ENCODE measurements at regions not wholly inside any gene's neighbourhood (a gene's known extent, or its start where the extent isn't known, plus 50 kb on each side); places are given as distances from the start of the nearest gene placed in this dataset.

DNA sequence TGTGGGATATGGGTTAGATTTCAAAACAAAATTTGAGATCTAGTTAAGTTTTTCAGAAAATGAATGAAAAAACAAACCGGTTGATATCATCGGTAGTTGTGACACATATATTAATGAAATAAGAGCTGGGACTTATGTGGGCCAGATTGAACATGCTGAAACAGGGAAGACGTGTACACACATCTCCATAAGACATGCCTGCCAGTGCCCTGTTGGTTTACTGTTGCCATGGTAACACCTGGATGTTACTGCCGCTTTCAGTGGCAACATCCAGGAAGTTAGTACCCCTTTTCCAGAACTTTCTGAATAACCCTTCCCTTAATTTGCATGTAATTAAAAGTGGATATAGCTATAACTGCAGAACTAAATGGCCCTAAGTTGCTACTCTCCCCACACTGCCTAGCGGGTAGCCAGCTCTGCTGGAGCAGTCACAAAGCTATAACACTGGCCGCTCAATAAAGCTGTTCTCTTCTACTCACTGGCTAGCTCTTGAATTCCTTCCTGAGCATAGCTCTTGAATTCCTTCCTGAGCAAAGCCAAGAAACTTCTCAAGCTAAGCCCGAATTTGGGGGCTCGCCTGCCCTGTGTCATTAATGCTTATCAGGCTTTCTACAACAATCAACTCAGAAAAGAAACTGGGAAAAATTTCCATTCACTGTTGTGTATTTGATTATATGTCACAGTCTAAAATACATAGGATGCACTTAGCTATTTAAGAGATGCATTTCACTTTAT is 776.3 kb upstream of the CDH7 start:
- TF ChIP-seq, protein P1, sequence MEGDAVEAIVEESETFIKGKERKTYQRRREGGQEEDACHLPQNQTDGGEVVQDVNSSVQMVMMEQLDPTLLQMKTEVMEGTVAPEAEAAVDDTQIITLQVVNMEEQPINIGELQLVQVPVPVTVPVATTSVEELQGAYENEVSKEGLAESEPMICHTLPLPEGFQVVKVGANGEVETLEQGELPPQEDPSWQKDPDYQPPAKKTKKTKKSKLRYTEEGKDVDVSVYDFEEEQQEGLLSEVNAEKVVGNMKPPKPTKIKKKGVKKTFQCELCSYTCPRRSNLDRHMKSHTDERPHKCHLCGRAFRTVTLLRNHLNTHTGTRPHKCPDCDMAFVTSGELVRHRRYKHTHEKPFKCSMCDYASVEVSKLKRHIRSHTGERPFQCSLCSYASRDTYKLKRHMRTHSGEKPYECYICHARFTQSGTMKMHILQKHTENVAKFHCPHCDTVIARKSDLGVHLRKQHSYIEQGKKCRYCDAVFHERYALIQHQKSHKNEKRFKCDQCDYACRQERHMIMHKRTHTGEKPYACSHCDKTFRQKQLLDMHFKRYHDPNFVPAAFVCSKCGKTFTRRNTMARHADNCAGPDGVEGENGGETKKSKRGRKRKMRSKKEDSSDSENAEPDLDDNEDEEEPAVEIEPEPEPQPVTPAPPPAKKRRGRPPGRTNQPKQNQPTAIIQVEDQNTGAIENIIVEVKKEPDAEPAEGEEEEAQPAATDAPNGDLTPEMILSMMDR (IDR thresholded peaks at IDR 0.05), result no peak
- TF ChIP-seq, protein P2, sequence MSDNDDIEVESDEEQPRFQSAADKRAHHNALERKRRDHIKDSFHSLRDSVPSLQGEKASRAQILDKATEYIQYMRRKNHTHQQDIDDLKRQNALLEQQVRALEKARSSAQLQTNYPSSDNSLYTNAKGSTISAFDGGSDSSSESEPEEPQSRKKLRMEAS (CRISPR knock-in tag; IDR thresholded peaks at IDR 0.05), result no peak
- no peak for TF ChIP-seq ZNF138 (CRISPR knock-in tag; conservative IDR thresholded peaks at IDR 0.05)
- TF ChIP-seq ZNF232 (CRISPR knock-in tag; IDR thresholded peaks at IDR 0.05), result no peak
- no peak for TF ChIP-seq CREB1 (CRISPR knock-in tag; IDR thresholded peaks at IDR 0.05)
- TF ChIP-seq, protein P3, sequence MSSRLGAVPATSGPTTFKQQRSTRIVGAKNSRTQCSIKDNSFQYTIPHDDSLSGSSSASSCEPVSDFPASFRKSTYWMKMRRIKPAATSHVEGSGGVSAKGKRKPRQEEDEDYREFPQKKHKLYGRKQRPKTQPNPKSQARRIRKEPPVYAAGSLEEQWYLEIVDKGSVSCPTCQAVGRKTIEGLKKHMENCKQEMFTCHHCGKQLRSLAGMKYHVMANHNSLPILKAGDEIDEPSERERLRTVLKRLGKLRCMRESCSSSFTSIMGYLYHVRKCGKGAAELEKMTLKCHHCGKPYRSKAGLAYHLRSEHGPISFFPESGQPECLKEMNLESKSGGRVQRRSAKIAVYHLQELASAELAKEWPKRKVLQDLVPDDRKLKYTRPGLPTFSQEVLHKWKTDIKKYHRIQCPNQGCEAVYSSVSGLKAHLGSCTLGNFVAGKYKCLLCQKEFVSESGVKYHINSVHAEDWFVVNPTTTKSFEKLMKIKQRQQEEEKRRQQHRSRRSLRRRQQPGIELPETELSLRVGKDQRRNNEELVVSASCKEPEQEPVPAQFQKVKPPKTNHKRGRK (CRISPR knock-in tag; IDR thresholded peaks at IDR 0.05; ENCODE audit: borderline replicate concordance), result no peak
